Spleen (tissue), 7 donors: ENCODE measurements at regions not wholly inside any gene's neighbourhood (a gene's known extent, or its start where the extent isn't known, plus 50 kb on each side); places are given as distances from the start of the nearest gene placed in this dataset.

ENCODE experiments used
- POLR2A ChIP-seq, 3 donors: fragments of 450-650 bp; IDR thresholded peaks; one replicate each; pipeline ENCODE4 v1.5.1; 2017; ENCODE audit warnings: antibody characterized with exemption in 3 of 3, mild to moderate bottlenecking in 1 of 3
- POLR2AphosphoS5 ChIP-seq, 3 donors: sonication (generic); formaldehyde crosslinking; IDR thresholded peaks; one replicate each; pipeline ENCODE4 v1.5.1; 2017; ENCODE audit warnings: antibody characterized with exemption in 3 of 3
- TF ChIP-seq, protein P1 (sequence below), 11 experiments: fragments of 200-600 bp in 7 of 11; fragments of 450-650 bp in 4 of 11; sonication (generic) in 4 of 11; IDR thresholded peaks in 8 of 11; conservative IDR thresholded peaks in 3 of 11; 1 replicate in 7 of 11; 2 replicates in 4 of 11; pipeline versions ENCODE4 v1.4.0 to v1.8.0; 2016 to 2021; ENCODE audit warnings: antibody characterized with exemption in 11 of 11, inconsistent platforms in 4 of 11, mild to moderate bottlenecking in 1 of 11
- donor health status: DM: no; HTN: no; CAD: no; lungs with moderate emphysema.
- donor health status: DM: no; HTN: no; CAD: no.
- donor health status: DM: no; HTN: no; CAD: no.

DNA sequence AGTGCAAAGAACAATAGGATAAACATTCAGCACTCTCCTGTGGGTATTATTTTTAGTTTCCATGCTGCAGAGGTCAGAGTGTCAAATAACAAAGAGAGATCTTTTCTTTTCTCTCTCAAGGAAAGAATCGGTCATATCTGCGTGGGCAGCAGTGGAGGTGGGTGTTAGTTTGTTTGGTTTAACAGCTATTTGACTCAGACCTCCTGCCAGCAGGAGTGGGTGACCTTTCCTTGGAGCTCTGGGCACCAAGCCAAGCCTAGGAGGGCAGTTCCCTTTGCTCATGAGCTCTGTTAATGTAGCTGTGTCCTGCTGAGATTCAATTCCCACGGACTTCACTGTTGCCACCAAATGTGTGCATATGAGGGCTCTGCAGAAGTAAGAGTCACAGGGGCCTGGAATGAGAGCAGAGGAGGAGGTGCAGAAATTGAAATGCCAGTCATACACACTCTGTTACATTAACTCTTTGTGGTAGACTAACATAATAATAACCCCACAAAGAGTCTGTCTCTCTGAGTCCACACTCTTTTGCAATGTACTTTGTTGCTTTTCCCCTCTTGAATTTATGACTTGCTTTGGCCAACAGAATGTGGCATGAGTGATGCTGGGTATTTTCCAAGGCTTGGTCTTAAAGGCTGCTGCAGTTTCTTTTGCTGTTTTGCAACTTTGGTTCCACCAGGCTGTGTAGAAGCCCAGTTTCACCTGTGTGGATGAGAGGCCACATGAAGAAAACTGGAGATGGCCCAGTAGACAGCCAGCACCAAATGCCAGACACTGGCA, 76.0 kb upstream of the GRK3 start:
- TF ChIP-seq, protein P1, sequence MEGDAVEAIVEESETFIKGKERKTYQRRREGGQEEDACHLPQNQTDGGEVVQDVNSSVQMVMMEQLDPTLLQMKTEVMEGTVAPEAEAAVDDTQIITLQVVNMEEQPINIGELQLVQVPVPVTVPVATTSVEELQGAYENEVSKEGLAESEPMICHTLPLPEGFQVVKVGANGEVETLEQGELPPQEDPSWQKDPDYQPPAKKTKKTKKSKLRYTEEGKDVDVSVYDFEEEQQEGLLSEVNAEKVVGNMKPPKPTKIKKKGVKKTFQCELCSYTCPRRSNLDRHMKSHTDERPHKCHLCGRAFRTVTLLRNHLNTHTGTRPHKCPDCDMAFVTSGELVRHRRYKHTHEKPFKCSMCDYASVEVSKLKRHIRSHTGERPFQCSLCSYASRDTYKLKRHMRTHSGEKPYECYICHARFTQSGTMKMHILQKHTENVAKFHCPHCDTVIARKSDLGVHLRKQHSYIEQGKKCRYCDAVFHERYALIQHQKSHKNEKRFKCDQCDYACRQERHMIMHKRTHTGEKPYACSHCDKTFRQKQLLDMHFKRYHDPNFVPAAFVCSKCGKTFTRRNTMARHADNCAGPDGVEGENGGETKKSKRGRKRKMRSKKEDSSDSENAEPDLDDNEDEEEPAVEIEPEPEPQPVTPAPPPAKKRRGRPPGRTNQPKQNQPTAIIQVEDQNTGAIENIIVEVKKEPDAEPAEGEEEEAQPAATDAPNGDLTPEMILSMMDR (IDR thresholded peaks at IDR 0.05 in 8 of 11, conservative IDR thresholded peaks at IDR 0.05 in 3 of 11): no peak
- TF ChIP-seq POLR2A (IDR thresholded peaks at IDR 0.05): no peak
- TF ChIP-seq POLR2AphosphoS5 (IDR thresholded peaks at IDR 0.05): no peak
